HG03469 (cell line): ENCODE measurements at regions not wholly inside any gene's neighbourhood (a gene's known extent, or its start where the extent isn't known, plus 50 kb on each side); places are given as distances from the start of the nearest gene placed in this dataset.
"Not testable (repeated sequence)": the region's sequence is repeated elsewhere in the genome, so short reads cannot be mapped to it uniquely, and the experiment has no call there.

ENCODE experiments used
- ATAC-seq: cut with Tn5 transposase; IDR thresholded peaks from one replicate; pipeline ENCODE4 v1.9.1; 2021; ENCODE audit warnings: mild to moderate bottlenecking, moderate library complexity, moderate number of reproducible peaks; ENCODE audit not compliant: unreplicated experiment

DNA sequence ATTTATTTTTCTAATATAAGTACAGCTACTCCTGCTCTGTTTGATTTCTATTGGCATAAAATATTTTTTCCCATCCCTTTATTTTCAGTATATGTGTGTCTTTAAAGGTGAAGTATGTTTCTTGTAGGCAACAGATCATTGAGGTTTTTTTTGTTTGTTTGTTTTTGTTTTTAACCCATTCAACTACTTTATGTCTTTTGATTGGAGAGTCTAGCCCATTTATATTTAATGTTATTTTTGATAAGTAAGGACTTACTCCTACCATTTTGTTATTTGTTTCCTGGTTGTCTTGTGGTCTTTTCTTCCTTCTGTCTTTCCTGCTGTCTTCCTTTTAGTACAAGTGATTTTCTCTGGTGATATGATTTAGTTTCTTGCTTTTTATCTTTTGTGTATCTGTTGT, 285.1 kb upstream of the PROX1 start:
- no peak for ATAC-seq

DNA sequence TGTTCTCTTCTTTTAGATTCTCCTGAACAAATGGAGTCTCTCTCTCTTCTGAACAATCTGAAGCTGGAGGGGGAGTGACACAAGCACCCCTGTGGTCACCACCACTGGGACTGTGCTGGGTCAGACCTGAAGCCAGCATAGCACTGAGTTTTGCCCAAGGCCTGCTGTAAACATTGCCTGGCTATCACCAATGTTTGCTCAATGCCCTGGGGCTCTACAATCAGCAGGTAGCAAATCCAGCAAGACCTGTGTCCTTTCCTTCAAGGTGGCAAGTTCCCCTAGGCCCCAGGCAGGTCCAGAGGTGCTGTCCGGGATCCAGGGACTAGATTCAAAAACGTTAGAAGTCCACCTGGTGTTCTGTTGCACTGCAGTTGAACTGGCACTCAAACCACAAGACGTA, 282.8 kb upstream of the PROX1 start:
- ATAC-seq: no peak

DNA sequence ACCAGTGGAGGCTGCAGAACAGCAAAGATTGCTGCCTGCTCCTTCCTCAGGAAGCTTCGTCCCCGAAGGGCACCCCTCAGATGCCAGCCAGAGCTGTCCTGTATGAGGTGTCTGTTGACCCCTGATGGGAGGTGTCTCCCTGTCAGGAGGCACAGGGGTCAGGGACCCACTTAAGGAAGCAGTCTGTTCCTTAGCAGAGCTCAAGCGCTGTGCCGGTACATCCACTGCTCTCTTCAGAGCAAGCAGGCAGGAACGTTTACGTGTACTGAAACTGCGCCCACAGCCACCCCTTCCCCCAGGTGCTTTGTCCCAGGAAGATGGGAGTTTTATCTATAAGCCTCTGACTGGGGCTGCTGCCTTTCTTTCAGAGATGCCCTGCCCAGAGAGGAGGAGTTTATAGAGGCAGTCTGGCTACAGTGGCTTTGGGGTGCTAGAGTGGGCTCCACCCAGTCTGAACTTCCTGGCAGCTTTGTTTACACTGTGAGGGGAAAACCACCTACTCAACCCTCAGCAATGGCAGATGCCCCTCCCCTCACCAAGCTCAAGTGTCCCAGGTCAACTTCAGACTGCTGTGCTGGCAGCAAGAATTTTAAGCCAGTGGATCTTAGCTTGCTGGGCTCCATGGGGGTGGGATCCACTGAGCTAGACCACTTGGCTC, 275.8 kb upstream of the PROX1 start:
- ATAC-seq: not testable (repeated sequence)

DNA sequence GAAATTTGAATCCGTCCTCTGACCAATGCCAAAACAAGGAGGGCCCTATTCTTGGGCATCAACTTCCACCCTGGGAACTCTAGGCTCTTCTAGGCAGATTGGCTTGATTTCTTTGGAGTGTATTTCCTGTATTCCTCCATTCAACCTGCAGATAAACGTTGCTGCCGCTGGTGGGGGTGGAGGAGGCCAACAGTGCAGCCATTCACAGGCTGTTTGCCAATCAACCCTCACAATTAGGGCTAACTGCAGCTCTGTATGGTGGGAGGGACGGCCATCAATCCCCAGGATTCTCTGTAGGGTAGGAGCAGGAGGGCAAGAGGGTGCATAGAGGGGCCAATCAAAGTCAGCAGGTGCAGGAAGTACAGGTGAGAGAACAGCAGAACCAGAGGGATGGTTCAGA, 273.1 kb upstream of the PROX1 start:
- no peak for ATAC-seq

- no peak for ATAC-seq
These were observed 272.6 kb upstream of the PROX1 start for GRCh38 chr1:213715182-213715581.

GRCh38 chr1:213719462-213719861, 268.3 kb upstream of the PROX1 start:
- ATAC-seq: no peak

- ATAC-seq: no peak
These were observed 267.7 kb upstream of the PROX1 start for GRCh38 chr1:213720032-213720431.

GRCh38 chr1:213723187-213723586, 264.6 kb upstream of the PROX1 start:
- no peak for ATAC-seq

DNA sequence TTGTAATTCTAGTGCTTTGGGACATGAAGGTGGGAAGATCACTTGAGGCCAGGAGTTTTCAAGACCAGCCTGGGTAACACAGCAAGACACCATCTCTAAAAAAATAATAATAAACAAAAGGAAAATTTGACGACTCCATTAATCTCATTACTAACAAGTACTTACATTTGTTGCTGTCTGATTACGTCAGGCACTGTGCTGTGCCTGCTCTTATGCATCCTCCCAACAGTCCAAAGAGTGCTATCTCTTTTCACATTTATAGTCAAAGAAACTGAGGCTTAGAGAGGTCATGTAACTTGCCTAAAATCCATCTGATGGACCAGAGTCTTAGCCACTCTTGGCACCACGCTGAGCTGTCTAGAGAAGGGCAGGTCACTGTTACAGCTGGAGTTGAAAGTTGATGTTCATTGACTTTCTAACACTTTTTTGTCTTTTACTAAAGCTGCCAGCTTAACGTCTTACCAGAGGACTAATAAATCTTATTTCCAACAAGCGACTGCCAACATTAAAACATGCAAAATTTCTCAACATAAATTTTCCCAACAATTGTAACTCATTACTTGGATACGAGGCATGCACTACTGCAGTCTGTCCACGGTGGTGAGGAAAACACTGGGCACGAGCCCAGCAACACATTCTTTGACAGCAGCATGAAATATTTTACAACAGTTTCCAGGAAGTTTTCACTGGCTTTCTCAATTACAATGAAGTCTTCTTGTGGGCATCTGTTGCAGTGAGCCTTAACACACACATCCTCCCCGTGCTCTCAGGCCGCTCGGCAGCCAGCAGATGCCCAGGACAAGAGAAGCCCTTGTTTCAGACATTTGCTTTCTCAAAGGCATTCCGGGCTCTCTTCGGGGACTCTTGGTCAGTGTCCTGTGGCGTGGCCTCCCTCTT, 262.9 kb upstream of the PROX1 start:
- ATAC-seq: no peak

GRCh38 chr1:213727853-213728592, 259.8 kb upstream of the PROX1 start:
- ATAC-seq: no peak

DNA sequence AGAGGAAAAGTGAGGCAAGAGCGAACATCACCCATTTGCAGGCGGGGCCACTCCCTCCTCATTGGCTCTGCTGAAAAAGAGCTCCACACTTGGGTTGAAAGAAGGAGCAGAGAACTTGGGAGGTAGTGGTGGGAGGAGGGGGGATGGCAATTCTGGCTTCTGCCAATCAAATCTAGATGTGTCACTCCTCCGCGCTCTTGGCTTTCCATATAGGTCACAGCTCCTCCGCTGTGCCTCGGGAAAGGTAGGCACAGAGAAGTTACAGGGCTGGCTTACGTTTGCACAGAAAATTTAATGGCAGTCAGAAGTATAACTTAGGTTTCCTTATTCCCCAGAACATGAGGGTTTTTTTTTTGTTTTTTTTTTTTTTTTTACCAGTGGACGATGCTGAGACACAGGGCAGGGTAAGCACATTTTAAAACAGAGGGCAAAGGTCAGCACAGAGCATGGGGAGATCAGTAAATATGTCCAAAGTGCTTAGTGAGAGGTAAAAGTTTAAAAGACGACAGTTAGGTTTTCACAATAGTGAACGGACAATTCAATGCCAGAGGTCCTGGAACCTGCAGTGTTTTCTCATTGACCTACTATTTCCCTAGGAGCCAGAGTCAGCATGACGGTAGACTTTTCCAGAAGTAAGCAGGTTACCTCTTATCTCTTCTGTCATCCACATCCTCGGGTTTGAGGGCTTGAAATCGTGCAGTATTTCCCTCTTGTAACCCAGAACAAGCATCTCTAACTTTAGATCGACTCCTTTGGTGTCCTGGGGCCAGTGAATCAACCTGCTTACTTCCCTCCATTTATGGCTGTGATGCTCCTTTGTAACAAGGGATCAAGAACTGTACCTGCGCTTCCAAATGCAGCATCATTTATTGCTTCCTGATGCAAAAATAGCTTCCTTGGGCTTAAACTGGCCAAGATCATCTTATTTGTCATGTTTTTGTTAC, 258.9 kb upstream of the PROX1 start:
- ATAC-seq: no peak

DNA sequence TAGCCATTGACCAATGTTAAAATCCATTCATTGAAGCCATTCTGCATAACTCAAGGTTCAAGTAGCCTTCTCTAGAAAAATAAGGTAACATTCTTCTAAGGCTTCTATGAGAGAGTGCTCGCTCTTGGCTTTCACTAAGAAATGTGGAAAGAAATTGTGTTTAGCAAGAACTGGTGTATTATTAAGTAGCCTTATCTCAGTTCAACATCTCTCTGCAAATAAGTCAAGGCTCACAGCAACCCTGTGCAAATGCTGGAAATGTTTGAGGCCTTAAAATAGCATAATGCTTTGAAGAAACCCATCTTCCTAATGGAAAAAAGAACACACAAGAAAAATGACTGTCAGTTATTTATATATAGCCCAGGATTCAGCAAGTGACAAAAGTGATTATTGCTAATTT, 254.1 kb upstream of the PROX1 start:
- no peak for ATAC-seq

DNA sequence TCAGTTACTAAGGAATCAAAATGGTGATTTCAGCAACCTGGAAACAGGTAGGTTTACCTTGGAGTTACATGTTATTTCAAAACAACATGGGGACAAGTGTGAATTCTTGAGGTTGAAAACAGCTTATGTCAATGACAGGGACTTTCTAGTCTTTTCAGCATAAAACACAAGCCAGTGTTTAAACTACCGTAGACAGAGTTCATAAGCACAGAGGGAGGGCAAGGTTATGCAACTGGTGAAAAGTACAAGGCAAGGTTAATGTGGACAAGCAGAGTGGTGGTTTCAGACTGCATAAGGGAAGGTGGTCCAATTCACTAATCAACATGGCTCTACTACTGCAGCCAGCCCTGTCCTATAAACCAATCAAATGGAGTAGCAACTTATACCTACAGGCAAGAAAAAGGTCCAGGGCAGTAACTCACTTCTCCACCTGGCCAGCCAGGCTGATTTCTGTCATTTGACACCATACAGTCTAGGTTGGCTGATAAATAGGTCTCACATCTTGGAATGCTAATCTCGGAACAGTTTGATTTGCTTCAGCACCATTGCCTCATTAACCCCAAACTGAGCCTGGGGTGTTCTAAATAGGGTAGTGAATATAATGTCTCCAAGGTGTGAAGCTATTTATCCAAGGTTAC, 250.3 kb upstream of the PROX1 start:
- ATAC-seq: no peak

- no peak for ATAC-seq
These were observed 249.1 kb upstream of the PROX1 start for GRCh38 chr1:213738658-213739057.

DNA sequence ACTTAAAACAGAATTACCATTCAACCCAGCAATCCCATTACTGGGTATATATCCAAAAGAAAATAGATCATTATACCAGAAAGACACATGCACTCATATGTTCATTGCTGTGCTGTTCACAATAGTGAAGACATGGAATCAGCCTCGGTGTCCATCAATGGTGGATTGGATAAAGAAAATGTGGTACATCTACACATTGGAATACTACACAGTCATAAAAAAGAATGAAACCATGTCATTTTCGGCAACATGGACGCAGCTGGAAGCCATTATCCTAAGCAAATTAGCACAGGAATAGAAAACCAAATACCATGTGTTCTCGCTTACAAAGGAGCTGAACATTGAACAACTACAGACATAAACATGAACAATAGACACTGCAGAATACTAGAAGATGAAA, 244.8 kb upstream of the PROX1 start:
- no peak for ATAC-seq

DNA sequence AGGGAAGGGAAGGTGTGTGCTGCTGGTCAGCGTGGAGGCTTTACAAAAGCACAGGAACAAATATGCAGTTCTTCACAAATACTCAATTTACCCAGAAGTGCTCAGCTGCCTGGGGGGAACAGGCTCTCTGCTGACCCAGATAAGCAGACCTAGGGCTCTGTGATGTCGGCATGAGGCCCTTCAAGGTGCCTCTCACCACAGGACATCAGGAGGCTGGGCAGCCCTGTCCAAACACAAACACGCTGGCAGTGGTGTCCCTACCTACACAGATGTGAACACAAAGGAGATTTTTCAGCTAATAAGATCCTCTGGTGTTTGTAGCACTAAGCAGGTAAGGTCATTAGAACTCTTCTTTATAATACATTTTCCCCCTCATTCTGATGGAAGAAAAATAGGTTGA, 243.0 kb upstream of the PROX1 start:
- no peak for ATAC-seq

- no peak for ATAC-seq
These were observed 242.3 kb upstream of the PROX1 start for GRCh38 chr1:213745451-213745850.

DNA sequence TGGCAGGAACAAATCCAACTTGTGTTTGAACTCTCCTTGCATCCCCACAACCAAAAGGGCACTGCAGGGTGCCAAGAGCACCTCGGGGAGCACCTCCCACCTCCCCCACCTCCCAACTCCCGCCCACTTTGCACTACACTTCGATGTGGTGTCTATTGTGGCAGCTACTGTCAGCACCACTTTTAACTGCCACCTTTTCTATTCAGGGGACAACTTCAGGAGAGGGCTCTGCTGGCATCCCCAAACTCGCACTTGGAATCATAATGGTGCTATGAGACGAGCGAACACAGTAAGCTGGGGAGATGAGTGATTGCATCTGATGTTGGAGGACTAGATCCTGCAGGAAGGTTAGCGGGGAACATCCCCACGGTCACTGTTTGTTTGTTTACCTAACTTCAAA, 238.2 kb upstream of the PROX1 start:
- ATAC-seq: no peak

- ATAC-seq: no peak
These were observed 237.3 kb upstream of the PROX1 start for GRCh38 chr1:213750231-213751063.
